Stimulated activated CD8-positive, alpha-beta memory T cell treated with anti-CD3 and anti-CD28 coated beads, Interleukin-15, amount 100 ng/mL, for 4 hours (primary cell): ENCODE measurements at regions not wholly inside any gene's neighbourhood (a gene's known extent, or its start where the extent isn't known, plus 50 kb on each side); places are given as distances from the start of the nearest gene placed in this dataset.
"Not testable (repeated sequence)": the region's sequence is repeated elsewhere in the genome, so short reads cannot be mapped to it uniquely, and the experiment has no call there.

ENCODE experiments used
- DNase-seq, 2 donors: peaks; one replicate each; pipeline ENCODE4 v3.0.0-alpha.2; 2020; ENCODE audit warnings: low read depth in 2 of 2

DNA sequence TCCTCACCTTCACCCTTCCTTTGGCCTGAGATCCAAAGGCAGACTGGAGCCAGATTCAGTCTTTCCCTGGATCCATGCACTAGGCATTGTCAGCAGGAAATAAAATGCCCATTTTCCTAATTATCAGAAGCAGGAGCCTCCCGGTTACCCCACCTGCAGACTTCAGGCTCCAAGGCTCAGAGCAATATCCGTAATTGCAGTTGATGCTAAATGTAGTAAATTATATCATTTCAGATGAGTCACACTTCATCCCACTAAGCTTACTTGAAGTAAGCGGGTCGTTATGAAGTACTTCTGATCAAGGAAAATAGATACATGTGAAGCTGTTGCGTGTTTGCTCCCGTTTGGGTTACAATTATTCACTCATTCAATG is 110.7 kb upstream of the SFSWAP start:
- DNase-seq: no peak

DNA sequence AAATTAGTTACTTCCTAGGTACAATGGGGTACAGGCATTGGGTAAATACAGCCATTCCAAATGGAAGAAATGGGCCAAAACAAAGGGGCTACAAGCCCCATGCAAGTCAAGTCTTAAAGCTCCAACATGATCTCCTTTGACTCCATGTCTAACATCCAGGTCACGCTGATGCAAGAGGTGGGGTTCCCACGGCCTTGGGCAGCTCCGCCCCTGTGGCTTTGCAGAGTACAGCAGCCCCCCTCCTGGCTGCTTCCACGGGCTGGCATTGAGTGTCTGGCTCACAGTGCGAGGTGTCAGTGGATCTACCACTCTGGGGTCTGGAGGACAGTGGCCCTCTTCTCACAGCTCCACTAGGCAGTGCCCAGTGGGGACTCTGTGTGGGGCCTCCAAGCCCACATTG is 109.4 kb upstream of the SFSWAP start:
- DNase-seq: not testable (repeated sequence)

DNA sequence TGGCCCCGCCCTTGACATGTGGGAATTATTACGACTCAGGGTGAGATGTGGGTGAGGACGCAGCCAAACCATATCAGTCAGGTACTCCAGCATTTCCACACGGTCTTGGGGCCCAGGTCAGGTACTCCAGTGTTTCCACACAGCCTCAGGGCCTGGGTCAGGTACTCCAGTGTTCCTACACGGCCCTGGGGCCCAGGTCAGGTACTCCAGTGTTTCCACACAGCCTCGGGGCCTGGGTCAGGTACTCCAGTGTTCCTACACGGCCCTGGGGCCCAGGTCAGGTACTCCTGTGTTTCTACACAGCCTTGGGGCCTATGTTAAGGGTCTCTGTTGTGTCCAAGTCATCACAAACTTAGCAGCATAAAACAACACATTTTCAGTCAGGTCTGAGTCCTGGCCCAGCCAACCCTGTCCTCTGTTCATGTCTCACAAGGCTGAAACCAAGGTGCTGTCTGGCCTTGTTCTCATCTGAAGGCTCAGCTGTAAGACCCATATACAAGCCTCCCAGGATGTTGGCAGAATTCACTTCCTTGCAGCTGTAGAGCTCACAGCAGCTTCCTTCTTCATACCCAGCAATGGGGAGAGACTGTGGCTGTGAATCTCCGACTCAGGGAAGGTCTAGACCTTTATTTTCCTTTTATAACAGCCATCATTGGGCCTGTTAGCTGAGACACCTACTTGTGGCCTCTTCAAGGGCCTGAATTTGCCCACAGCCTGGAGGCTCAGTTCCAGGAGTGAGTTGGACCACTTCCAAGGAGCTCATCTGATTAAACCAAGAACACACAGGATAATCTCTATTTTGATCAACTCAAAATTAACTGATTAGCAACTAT is 107.6 kb upstream of the SFSWAP start:
- DNase-seq: no peak

DNA sequence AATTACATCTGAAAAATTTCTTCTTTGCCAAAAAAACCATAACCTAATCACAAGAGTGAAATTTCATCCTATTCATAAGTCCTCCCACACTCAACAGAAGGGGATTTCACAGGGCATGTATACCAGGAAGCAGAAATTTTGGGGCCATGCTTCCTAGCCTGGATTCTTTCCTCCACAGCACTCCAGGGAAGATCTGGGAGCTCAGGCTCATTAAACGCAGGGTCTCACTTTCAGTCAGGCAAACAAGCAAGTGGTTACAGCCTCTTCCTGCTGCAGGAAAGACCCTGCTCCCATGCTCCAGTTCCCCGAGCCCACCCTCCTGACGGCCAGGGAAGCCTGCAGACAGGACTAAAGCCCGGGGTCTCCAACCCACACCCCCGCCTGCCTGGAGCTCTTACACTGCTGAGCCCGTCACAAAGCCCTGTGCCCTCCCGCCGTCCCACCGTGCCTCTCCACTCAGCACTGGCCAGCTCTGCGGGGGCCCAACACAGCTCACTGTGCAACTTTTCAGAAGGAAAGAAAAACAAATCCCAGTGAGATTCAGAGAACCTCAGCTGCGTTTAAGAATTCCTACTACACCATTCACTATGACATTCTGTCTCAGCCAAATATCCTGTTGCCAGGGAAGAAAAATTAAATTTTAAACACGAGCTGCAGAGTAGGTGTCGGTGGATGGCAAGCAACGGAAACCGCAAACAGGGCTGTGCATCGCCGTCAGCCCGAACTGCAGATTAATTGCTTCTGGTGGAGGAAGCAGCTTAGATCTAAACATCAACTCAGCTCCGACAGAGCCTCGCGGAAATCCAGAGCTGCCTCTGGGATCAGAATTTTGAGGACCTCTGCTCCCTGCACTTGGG is 106.7 kb upstream of the SFSWAP start:
- no peak for DNase-seq

DNA sequence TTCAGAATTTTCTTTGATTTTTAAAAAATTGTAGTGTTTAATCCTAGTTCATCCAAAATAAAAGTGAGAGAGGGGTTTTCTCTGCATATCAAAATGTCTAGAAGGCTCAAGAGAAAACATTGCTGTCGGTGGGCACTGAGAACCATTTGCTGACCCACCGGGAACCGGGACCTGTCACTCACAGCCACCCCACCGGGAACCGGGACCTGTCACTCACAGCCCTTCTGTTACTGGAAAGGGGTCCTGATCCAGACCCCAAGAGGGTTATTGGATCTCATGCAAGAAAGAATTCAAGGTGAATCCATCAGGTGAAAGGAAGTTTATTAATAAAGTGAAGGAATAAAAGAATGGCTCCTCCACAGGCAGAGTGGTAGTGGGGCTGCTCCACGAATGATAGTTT is 106.0 kb upstream of the SFSWAP start:
- no peak for DNase-seq

DNA sequence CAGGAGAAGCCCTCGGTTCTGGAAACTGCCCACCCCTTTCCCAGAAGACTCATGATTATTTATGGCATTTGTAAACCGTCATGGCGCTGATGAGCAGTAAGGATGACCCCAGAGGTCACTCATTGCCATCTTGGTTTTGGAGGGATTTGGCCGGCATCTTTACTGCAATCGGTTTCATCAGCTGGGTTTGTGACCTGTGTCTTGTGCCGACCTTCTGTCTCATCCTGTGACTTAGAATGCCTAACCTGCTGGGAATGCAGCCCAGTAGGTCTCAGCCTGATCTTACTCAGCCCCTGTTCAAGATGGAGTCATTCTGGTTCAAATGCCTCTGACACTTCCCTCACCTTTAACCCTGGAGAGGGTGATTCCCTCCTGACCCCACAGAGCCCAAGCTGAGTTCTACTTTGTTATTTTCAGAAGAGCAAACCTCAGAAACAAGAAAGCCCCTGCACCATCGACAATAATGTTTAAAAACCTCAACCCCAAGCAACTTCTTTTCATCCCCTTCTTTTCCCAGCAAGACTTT is 105.5 kb upstream of the SFSWAP start:
- DNase-seq: no peak

DNA sequence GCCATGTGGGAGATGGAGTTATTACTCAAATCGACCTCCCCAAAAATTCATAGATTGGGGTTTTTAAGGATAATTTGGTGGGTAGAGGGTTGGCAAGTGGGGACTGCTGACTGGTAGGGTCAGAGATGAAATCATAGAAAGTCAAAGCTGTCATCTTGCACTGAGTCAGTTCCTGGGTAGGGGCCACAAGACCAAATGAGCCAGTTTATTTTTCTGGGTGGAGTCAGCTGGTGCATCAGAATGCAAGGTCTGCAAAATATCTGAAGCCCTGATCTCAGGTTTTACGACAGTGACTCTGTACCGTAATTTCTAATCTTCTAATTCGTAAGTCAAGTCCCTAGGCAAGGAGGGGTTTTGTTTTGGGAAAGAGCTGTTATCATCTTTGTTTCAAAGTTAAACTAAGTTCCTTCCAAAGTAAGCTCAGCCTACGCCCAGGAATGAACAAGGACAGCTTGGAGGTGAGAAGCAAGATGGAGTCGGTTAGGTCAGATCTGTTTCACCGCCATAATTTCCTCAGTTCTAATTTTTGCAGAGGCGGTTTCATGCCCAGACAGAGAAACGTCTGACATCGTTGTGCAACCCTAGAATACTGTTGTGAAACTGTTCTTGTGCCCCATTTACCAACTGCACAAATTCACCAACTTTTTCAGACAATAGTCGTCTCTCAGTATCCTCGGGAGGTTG is 104.5 kb upstream of the SFSWAP start:
- DNase-seq: no peak

DNA sequence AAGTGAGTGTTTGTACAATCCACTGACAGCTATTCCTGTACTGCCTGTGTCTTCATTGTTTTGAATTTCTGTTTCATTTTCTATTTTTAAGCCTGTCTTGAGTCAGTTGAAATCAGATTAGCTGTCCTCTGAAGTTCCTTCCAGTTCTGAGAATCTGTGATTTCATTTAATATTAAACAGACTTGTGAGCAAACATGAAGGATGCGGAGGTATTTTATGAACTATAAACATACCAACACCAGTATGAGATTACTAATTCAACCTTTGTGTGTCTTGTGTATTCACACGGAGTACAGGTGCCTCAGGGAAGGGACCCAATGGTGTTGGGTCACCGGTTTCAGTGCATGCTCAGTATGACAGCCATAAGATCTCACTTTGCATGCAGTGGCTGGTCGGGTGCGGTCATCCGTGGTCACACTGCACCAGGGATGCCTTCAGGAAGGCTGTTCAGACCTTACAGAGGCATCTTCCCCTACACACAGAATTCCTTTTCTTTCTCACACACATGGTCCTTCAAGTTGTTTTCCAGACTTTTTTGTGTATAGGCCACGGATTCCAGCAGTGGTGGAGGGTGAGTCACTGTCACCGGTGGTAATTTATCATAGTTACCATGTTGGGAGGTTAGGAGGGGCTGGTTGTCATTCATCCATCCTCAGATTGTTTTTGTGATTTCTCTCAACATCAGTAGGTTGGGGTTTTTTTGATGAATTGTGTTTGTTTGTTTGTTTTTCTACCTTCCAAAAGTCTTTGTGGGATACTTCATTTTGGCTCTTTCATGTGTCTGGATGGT is 103.0 kb upstream of the SFSWAP start:
- no peak for DNase-seq

DNA sequence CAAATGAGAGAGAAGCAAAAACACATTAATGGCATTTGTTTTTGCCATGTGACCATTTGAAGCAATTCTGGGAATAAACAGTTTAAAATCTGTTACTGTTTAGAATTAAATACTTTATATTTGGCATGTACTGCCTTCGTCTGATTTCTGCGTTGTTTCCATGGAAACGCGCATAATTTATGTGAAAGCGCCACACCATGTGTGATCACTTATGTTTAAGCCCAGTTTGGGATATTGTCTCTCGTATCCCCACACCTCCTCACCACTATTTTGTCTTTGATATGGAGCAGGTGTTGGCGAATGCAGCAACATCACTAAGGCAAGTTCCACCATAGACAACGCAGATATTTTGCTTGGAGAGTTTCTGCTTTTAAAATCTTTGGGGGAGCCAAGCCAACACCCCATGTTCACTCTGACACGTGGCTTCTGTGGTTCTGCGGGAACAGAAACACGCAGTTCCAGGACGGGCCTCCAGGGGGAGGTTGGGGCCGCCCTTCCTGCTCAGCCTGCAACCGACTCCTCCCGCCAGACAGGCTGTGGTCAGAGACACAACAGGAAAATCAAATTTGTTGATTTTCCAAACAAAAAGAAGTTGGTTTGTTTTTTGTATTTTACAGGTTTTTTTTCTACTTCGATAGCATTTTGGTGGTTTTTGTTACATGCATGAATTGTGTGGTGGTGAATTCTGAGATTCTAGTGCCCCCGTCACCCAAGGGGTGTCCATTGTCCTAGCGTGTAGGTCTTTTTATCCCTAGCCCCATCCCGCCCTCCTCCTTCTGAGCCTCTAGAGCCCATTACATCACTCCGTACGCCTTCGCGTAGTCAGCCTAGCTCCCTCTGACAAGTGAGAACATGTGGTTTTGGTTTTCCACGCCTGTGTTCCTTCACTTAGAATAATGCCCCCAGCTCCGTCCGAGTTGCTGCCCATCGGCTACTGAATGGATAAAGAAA is 101.9 kb upstream of the SFSWAP start:
- DNase-seq: no peak

DNA sequence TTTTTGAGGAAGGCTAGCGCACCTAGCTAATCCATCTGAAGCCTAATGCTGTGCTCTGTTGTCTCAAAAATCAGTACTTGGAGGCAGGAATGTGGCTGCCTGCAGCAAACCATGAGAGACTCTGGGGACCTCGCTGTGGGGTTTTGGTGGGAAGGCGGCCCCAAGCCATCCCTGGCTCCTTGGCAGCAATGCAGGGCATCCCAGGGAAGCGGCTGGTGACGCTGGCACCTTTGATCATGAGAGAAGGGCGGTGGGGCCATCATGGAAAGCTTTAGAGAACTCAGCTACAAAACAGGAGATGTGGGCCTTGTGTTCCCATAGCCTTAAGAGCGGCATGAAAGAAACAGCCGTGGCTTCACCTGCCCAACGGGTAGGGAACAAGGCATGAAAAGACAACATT is 101.1 kb upstream of the SFSWAP start:
- DNase-seq: no peak

DNA sequence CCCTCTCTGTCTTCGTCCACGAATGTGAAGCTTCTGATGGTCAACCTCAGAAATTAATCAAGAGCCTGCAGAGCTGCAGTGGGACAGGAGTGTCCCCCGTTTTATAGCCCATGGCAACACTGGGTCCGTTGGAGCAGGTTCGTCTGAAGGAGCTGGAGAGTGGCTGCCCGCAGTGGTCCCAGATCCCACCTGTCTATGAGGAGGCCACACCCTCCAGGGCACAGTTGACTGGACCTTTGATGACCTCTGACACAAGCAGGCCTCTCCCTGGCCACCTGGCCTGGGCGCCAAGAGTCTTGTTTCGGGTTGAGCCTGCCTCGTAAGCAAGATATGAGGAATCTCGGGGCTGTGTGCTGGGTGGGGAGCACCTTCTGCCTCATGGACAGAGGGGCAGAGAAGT is 100.7 kb upstream of the SFSWAP start:
- no peak for DNase-seq

DNA sequence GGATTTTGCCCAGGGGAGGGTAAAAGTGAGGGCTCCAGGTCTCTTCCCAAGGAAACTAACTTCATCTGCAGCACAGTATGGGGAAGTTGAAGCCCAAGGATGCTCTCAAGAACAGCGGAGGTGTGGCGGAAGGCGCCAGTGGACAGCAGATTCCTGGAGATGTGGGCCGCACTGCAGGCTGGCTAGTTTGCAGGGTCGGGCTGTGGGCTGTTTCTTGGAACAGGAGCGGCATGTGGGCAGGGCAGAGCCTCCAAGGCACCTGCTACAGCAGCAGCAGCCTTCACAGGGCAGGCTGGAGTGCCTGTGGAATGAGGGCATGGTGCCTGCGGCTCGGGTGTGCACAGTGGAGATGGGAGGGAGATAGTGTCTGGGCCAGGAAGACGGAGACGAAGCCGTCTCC is 100.0 kb upstream of the SFSWAP start:
- no peak for DNase-seq

DNA sequence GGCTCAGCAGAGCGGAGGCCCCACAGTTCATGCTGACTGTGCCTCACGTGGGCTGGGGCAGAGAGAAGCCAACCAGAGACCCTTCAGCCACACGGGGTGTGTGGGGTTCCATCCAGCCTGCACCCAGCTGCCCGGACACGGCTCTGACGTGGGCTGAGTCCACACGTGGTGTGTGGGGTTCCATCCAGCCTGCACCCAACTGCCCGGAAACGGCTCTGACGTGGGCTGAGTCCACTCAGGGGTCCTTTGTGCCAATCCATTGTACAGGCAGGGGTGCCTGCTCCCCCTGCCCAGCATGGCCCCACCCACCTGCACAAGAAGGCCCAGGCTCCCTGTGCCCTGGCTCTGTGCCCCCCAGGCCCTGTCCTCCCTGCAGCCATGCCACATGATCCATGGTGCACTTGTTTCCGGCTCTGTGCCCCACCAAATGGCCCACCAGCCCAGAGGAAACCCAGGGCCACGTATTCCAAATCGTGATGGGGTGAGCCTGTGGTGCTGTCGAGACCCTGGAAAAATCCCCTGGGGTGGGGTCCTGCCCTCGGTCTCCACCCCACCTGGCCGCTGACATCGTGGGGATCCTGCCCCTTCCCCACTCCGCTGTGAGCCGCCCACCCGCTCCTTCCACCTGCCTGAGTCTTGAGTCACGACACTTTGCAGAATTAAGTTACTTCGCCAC is 99.3 kb upstream of the SFSWAP start:
- DNase-seq: no peak

DNA sequence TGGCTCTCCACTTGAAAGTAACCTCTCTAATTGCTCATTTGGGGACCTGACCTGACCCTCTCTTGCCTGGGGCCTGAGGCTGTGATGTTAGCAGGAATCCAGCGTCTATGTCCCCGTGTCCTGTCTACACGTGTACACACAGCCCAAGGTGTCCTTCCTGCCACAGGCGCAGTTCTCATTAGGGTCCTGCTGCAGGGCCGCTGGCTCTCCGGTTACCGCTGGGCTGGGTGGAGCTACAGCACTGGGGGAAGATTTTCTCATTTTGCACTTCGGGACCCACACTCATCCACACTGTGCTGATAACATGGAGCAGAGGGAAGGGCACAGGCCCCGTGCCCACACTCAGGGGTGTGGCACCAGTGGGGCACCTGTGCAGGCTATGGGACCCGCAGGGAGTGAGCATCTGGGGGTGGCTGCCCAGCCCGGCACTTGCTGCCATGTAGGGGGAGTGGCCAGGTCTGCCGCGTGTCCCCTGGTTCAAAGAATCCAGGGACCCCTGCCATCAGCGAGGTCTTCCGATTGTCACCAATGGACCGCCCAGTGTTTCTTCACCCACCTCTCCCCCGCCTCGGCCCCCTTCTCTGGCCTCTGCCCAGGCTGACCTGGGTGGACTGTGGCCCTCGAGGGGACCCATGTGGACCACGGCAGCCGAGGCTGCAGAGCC is 98.7 kb upstream of the SFSWAP start:
- DNase-seq: no peak

DNA sequence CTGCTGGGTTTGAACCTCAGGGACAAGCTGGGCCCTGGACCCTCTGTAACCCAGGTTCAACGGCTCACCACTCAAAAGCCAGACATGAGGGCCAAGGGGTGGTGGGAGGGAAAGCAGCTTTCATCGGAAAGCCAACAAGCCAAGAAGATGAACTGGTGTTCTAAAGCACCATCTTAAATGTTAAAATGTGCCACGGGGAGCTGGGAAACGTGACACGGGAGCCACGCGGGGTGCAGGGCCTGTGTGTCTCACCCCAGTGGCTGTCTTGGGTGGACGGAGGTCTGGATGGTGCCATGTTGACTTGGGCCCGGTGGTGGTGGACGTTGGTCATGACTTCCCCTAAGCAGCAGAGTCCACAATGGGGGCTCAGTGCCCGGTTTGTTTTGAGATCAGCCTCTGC is 97.7 kb upstream of the SFSWAP start:
- no peak for DNase-seq

DNA sequence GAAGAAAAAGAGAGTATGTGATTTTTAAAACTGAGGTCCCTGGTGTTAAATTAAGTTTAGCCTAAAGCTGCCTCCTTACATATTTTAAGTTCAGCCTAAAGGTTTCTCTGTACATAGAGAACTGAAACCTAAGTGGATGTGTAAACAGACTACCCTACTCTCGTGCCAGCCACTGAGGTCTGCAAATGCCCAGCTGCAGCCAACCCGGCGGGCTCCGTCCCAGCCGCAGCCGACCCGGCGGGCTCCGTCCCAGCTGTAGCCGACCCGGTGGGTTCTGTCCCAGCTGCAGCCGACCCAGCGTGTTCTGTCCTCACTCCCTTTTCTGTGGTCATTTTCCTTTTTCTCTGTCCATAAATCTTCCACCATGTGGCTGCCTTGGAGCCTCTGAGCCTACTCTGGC is 97.2 kb upstream of the SFSWAP start:
- no peak for DNase-seq

DNA sequence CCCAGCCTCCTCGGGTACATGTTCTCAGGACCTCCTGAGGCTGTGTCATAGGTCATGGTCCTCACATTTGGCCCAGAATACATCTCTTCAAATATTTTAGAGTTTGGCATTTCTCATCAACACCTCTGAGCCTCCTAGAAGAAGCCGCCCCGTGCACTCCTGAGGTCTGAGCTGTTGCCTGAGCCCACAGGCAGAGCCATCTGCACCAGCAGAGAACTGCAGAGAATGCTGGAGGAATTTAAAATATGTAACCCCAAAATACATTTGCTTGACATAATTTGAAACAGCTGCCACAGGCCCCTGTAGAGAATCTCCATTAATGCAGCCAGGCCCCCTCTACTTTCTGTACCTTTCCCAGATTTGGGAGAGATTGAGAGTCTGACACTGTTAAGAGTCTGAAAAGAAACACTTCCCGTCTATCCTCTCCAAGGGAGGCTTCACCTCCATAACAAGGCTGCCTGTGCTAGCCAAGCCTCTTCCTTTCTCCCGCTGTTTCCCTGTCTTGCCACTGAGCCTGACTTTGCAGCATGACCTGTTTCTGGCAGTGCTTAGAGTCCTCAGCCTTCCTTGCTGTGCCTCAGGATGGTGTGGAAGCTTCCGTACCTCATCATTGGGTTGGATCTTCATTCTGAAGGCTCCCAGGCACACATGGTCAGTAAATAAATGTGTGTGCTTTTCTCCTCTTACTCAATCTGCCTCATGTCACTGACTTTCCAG is 95.4 kb upstream of the SFSWAP start:
- DNase-seq: no peak

DNA sequence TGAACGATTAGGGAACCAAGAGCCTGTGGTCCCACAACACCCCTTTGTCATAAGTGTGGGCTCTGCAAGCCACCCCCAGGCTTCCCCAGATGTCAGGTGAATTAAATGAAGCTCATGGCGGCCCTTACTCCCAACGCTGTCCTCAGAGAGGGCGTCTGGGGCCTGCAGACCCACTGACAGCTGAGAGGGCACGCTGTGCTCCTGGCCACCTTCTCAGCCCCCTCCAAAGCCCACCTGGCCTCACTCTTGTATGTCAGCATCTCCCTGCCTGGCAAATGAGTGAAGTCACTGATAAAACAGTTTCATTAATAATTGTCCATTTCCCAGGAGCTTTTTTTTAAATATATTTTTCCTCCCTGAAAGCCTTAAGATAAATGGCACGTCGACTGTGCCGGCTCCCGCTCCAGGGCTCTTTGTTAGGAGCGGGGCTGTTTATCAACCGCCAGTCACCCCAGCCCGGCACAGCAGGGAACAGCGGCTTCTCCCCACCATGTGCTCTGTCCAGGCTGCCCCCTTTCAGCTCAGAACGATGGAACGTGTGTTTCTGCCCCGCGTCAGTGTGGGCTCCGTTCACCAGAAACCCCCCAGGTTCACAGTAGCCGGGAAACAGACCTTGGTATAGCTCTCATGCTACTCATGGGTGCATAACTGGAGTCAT is 94.7 kb upstream of the SFSWAP start:
- no peak for DNase-seq
